Upper lobe of right lung (tissue), 1 donor: ENCODE measurements at regions not wholly inside any gene's neighbourhood (a gene's known extent, or its start where the extent isn't known, plus 50 kb on each side); places are given as distances from the start of the nearest gene placed in this dataset.

Experiments used
- ATAC-seq: fragments of 200-7000 bp; cut with Tn5 transposase; one replicate; pipeline ENCODE4 v1.9.1; 2020; ENCODE audit warnings: mild to moderate bottlenecking, moderate library complexity
- DNase-seq: peaks from one replicate; pipeline ENCODE4 v3.0.0-alpha.2; 2020
- H3K27ac ChIP-seq: fragments of 200-600 bp; one replicate; pipeline ENCODE4 v1.8.0; 2022
- H3K27me3 ChIP-seq: fragments of 200-600 bp; one replicate; pipeline ENCODE4 v1.8.0; 2022; ENCODE audit warnings: mild to moderate bottlenecking
- H3K36me3 ChIP-seq: fragments of 200-600 bp; one replicate; pipeline ENCODE4 v1.8.0; 2022
- H3K4me1 ChIP-seq: fragments of 200-600 bp; one replicate; pipeline ENCODE4 v1.8.0; 2022
- H3K4me3 ChIP-seq: fragments of 200-600 bp; one replicate; pipeline ENCODE4 v1.8.0; 2022; ENCODE audit warnings: mild to moderate bottlenecking
- H3K9me3 ChIP-seq: fragments of 200-600 bp; one replicate; pipeline ENCODE4 v1.8.0; 2022
- CTCF ChIP-seq: fragments of 200-600 bp; IDR thresholded peaks from one replicate; pipeline ENCODE4 v1.8.0; 2022; ENCODE audit warnings: antibody characterized with exemption
- intact Hi-C: fragments of 100-400 bp; cut with DNase I; formaldehyde crosslinking; loops from one replicate; pipeline ENCODE4 v1.11.0; 2022
- donor health status: DM: no; HTN: yes; CAD: no; lungs with severe emphysema.

- Histone ChIP-seq H3K27ac (no peak overlapping the region), H3K27me3 (no peaks in the 10 kb centered on the region), H3K4me1 (no peaks in the 10 kb centered on the region), H3K9me3 (no peaks in the 10 kb centered on the region), H3K4me3 (no peak overlapping the region), H3K36me3 (no peaks in the 10 kb centered on the region)
- no peak for DNase-seq
- no peak for TF ChIP-seq CTCF
- ATAC-seq, result no peak
- intact Hi-C loops, result no loop called here
Measured at GRCh38 chr6:156402628-156403027, 374.6 kb upstream of the ARID1B start.

GRCh38 chr6:156402227-156402626 is 375.0 kb upstream of the ARID1B start:
- no peak overlapping the region for H3K4me3 ChIP-seq
- intact Hi-C loops, result no loop called here
- ATAC-seq (no peak), DNase-seq (no peak)
- no peaks in the 10 kb centered on the region for H3K27me3 ChIP-seq
- H3K36me3 ChIP-seq, result no peaks in the 10 kb centered on the region
- H3K4me1 ChIP-seq, result no peaks in the 10 kb centered on the region
- no peak overlapping the region for H3K27ac ChIP-seq
- no peaks in the 10 kb centered on the region for H3K9me3 ChIP-seq
- no peak for TF ChIP-seq CTCF

GRCh38 chr6:156400487-156400886 is 376.7 kb upstream of the ARID1B start:
- Histone ChIP-seq H3K27me3 (no peaks in the 10 kb centered on the region), H3K4me3 (no peak overlapping the region), H3K27ac (no peak overlapping the region), H3K36me3 (no peaks in the 10 kb centered on the region), H3K9me3 (no peaks in the 10 kb centered on the region), H3K4me1 (no peaks in the 10 kb centered on the region)
- no peak for TF ChIP-seq CTCF
- intact Hi-C loops, result no loop called here
- no peak for DNase-seq
- no peak for ATAC-seq

GRCh38 chr6:156398966-156399365 is 378.2 kb upstream of the ARID1B start:
- Histone ChIP-seq H3K4me3 (no peak overlapping the region), H3K36me3 (no peaks in the 10 kb centered on the region), H3K27ac (no peak overlapping the region), H3K4me1 (no peaks in the 10 kb centered on the region), H3K9me3 (no peaks in the 10 kb centered on the region), H3K27me3 (no peaks in the 10 kb centered on the region)
- ATAC-seq (no peak), DNase-seq (no peak)
- intact Hi-C loops, result no loop called here
- TF ChIP-seq CTCF, result no peak

GRCh38 chr6:156398371-156398770 is 378.8 kb upstream of the ARID1B start:
- H3K4me3 ChIP-seq, result no peak overlapping the region
- intact Hi-C loops, result no loop called here
- H3K27ac ChIP-seq, result no peak overlapping the region
- H3K36me3 ChIP-seq, result no peaks in the 10 kb centered on the region
- no peak for DNase-seq
- no peaks in the 10 kb centered on the region for H3K27me3 ChIP-seq
- TF ChIP-seq CTCF, result no peak
- no peak for ATAC-seq
- H3K4me1 ChIP-seq, result no peaks in the 10 kb centered on the region
- H3K9me3 ChIP-seq, result no peaks in the 10 kb centered on the region

- intact Hi-C loops, result no loop called here
- TF ChIP-seq CTCF, result no peak
- DNase-seq (no peak), ATAC-seq (peak; percentile 21)
- no peak overlapping the region for H3K4me3 ChIP-seq
- H3K4me1 ChIP-seq, result no peaks in the 10 kb centered on the region
- H3K27ac ChIP-seq, result no peak overlapping the region
- H3K27me3 ChIP-seq, result no peaks in the 10 kb centered on the region
- no peaks in the 10 kb centered on the region for H3K9me3 ChIP-seq
- H3K36me3 ChIP-seq, result no peaks in the 10 kb centered on the region
Measured at GRCh38 chr6:156396791-156397418, 380.3 kb upstream of the ARID1B start.
